ENCODE measurements at regions not wholly inside any gene's neighbourhood (a gene's known extent, or its start where the extent isn't known, plus 50 kb on each side); places are given as distances from the start of the nearest gene placed in this dataset.

DNA sequence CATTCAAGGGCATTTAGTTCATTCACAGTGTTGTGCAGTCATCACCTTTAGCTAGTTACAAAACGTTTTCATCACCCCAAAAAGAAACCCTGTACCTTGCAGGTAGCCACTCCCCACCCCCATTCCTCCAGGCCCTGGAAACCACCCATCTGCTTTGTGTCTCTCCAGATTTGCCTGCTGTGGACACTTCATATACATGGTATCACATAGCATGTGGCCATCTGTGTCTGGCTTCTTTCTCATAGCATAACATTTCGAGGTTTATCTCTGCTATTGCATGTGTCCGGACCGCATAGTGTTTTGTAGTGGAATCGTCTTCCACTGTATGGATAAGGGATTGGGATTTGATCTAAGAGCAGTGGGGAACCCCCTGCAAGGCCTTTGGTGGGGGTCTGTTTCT, 143.1 kb downstream of the AACS start:
- Histone ChIP-seq H3K27me3 (no peaks in the 10 kb centered on the region), H3K27ac (no peak overlapping the region), H3K9me3 (no peaks in the 10 kb centered on the region), H3K4me3 (no peak overlapping the region), H3K36me3 (no peaks in the 10 kb centered on the region), H3K4me1 (no peaks in the 10 kb centered on the region)
- DNase-seq: no peak
- TF ChIP-seq CTCF (IDR thresholded peaks at IDR 0.05) (no peak), POLR2A (IDR thresholded peaks at IDR 0.05) (no peak)

DNA sequence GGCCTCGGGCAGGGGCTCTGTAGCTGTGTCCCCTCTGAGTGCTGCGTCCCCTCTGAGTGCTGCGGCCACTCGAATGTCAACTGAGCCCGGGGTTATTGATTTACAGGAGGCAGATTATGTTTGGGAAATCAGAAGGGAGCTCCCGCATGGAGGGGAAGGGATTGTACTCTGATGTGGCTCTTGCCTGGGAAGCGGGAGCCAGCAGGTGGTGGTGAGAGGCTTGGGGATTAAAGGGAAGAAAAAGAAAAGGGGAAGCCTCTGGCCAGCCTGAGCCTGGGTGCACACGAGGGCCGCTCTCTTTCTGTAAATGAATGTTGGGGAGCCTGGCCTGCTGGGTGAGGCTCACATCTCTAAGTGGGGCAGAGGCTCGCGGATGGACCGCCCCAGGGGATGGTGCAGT, 143.7 kb downstream of the AACS start:
- no peaks in the 10 kb centered on the region for H3K9me3 ChIP-seq
- no peaks in the 10 kb centered on the region for H3K36me3 ChIP-seq
- H3K27me3 ChIP-seq: no peaks in the 10 kb centered on the region
- no peak overlapping the region for H3K4me3 ChIP-seq
- no peak for DNase-seq
- TF ChIP-seq POLR2A (IDR thresholded peaks at IDR 0.05) (no peak), CTCF (IDR thresholded peaks at IDR 0.05) (no peak)
- H3K27ac ChIP-seq: no peak overlapping the region
- H3K4me1 ChIP-seq: no peaks in the 10 kb centered on the region

DNA sequence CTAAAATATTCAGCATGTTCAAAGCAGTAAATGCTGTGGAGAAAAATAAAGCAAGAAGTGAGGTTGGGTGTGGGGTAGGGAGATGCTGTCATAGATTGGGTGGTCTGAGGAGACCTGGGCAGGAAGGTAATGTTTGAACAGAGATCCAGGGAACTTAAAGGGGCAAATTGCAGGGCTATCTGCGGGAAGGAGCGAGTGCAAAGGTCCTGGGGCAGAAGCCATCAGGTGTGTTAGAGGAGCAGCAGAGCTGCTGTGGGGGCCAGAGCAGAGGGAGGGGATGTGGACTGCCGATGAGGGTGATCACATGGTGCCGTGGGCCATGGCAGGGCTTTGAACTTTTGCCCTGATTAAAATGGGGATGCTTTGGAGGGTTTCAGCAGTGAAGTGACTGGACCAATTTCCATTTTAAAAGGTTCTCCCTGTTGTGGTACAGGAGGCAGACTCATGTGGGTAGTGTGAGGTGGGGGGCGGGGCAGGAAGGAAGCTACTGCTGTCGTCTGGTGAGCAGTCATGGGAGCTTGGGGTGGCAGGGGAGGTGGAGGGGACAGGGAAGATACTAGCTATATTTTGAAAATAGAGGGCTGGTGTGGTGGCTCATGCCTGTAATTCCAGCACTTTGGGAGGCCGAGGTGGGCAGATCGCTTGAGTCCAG, 145.0 kb downstream of the AACS start:
- no peak for TF ChIP-seq POLR2A (IDR thresholded peaks at IDR 0.05)
- no peak for TF ChIP-seq CTCF (IDR thresholded peaks at IDR 0.05)
- H3K27ac ChIP-seq: no peak overlapping the region
- H3K9me3 ChIP-seq: no peaks in the 10 kb centered on the region
- no peaks in the 10 kb centered on the region for H3K27me3 ChIP-seq
- H3K36me3 ChIP-seq: no peaks in the 10 kb centered on the region
- DNase-seq: no peak
- no peaks in the 10 kb centered on the region for H3K4me1 ChIP-seq
- no peak overlapping the region for H3K4me3 ChIP-seq

DNA sequence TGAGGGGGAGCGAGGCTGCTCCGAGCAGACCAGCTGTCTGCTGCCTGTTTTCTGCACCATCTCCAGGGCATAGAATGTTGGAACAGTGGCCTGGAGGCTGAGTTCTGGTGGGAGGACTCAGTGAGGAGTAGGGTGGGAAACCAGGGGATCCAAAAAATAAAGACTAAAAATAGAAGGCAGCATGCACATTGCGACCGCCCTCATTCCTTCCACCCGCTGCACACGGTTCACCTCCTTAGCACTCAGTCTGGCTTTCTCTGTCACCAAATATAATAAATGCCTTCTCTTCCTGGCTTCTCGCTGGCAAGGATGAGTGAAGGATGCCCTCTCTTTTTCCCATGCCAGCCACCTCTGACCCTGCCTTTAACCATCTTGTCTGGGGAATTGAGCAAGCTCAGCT, 146.2 kb downstream of the AACS start:
- DNase-seq: no peak
- Histone ChIP-seq H3K27me3 (no peaks in the 10 kb centered on the region), H3K9me3 (no peaks in the 10 kb centered on the region), H3K4me3 (no peak overlapping the region), H3K36me3 (no peaks in the 10 kb centered on the region), H3K4me1 (no peaks in the 10 kb centered on the region), H3K27ac (no peak overlapping the region)
- TF ChIP-seq CTCF (IDR thresholded peaks at IDR 0.05): no peak
- TF ChIP-seq POLR2A (IDR thresholded peaks at IDR 0.05): no peak

DNA sequence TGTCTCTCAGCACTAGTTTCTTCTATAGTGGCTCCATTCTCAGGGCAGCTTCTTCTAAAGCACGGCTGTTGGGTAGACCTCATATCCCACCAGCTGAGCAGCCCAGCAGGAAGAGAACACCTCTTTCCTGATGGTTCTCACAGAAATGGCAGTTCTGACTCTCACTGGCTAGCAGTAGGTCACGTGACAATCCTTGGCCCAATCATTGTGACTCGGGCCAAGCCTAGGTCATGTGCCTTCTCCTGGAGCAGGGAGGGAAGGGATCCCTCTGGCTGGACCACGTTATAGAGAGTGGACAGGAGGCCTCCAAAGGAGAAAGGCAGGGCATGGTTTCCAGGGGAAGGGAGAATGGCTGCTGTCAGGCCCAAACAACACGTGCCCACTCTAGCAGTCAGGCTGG, 149.1 kb downstream of the AACS start:
- no peak for DNase-seq
- TF ChIP-seq CTCF (IDR thresholded peaks at IDR 0.05) (no peak), POLR2A (IDR thresholded peaks at IDR 0.05) (no peak)
- Histone ChIP-seq H3K27me3 (no peaks in the 10 kb centered on the region), H3K27ac (no peak overlapping the region), H3K9me3 (no peaks in the 10 kb centered on the region), H3K4me3 (no peak overlapping the region), H3K4me1 (no peaks in the 10 kb centered on the region), H3K36me3 (no peaks in the 10 kb centered on the region)

- TF ChIP-seq CTCF (IDR thresholded peaks at IDR 0.05) (no peak), POLR2A (IDR thresholded peaks at IDR 0.05) (no peak)
- DNase-seq: no peak
- H3K27ac ChIP-seq: no peak overlapping the region
- no peaks in the 10 kb centered on the region for H3K27me3 ChIP-seq
- H3K4me3 ChIP-seq: no peak overlapping the region
- H3K4me1 ChIP-seq: no peaks in the 10 kb centered on the region
- H3K36me3 ChIP-seq: no peaks in the 10 kb centered on the region
- H3K9me3 ChIP-seq: no peaks in the 10 kb centered on the region
These were observed 151.5 kb downstream of the AACS start for GRCh38 chr12:125216756-125217155.
